ENCODE measurements at regions not wholly inside any gene's neighbourhood (a gene's known extent, or its start where the extent isn't known, plus 50 kb on each side); places are given as distances from the start of the nearest gene placed in this dataset.

- Histone ChIP-seq H3K4me3 (ENCODE audit: low read depth in 1 of 2, low read length in 1 of 2) (no peak overlapping the region), H3K27ac (no peak overlapping the region), H3K27me3 (no peaks in the 10 kb centered on the region), H3K9me3 (no peaks in the 10 kb centered on the region), H3K36me3 (no peaks in the 10 kb centered on the region), H3K4me1 (ENCODE audit: control insufficient read depth in 1 of 2, insufficient read depth in 1 of 2, low read depth in 1 of 2, low read length in 1 of 2) (no peaks in the 10 kb centered on the region)
- TF ChIP-seq CTCF (IDR thresholded peaks at IDR 0.05): no peak
Observed at GRCh38 chr15:46061002-46061401, 426.2 kb downstream of the SQOR start.

GRCh38 chr15:46077220-46077619 is 442.4 kb downstream of the SQOR start:
- H3K36me3 ChIP-seq: no peaks in the 10 kb centered on the region
- TF ChIP-seq CTCF (IDR thresholded peaks at IDR 0.05): no peak
- H3K4me1 ChIP-seq (ENCODE audit: control insufficient read depth in 1 of 2, insufficient read depth in 1 of 2, low read depth in 1 of 2, low read length in 1 of 2): no peaks in the 10 kb centered on the region
- H3K4me3 ChIP-seq (ENCODE audit: low read depth in 1 of 2, low read length in 1 of 2): no peak overlapping the region
- no peak overlapping the region for H3K27ac ChIP-seq
- no peaks in the 10 kb centered on the region for H3K9me3 ChIP-seq
- no peaks in the 10 kb centered on the region for H3K27me3 ChIP-seq

GRCh38 chr15:46079046-46079445 is 444.2 kb downstream of the SQOR start:
- no peaks in the 10 kb centered on the region for H3K27me3 ChIP-seq
- no peaks in the 10 kb centered on the region for H3K36me3 ChIP-seq
- no peaks in the 10 kb centered on the region for H3K9me3 ChIP-seq
- no peak overlapping the region for H3K4me3 ChIP-seq (ENCODE audit: low read depth in 1 of 2, low read length in 1 of 2)
- H3K4me1 ChIP-seq (ENCODE audit: control insufficient read depth in 1 of 2, insufficient read depth in 1 of 2, low read depth in 1 of 2, low read length in 1 of 2): no peaks in the 10 kb centered on the region
- no peak for TF ChIP-seq CTCF (IDR thresholded peaks at IDR 0.05)
- no peak overlapping the region for H3K27ac ChIP-seq

- Histone ChIP-seq H3K36me3 (no peaks in the 10 kb centered on the region), H3K9me3 (no peaks in the 10 kb centered on the region), H3K4me3 (ENCODE audit: low read depth in 1 of 2, low read length in 1 of 2) (no peak overlapping the region), H3K4me1 (ENCODE audit: control insufficient read depth in 1 of 2, insufficient read depth in 1 of 2, low read depth in 1 of 2, low read length in 1 of 2) (no peaks in the 10 kb centered on the region), H3K27me3 (no peaks in the 10 kb centered on the region), H3K27ac (no peak overlapping the region)
- TF ChIP-seq CTCF (IDR thresholded peaks at IDR 0.05): no peak
Observed at GRCh38 chr15:46080016-46080415, 445.2 kb downstream of the SQOR start.

- no peak for TF ChIP-seq CTCF (IDR thresholded peaks at IDR 0.05)
- H3K27ac ChIP-seq: no peak overlapping the region
- no peaks in the 10 kb centered on the region for H3K27me3 ChIP-seq
- no peaks in the 10 kb centered on the region for H3K9me3 ChIP-seq
- no peak overlapping the region for H3K4me3 ChIP-seq (ENCODE audit: low read depth in 1 of 2, low read length in 1 of 2)
- no peaks in the 10 kb centered on the region for H3K36me3 ChIP-seq
- no peaks in the 10 kb centered on the region for H3K4me1 ChIP-seq (ENCODE audit: control insufficient read depth in 1 of 2, insufficient read depth in 1 of 2, low read depth in 1 of 2, low read length in 1 of 2)
Observed at GRCh38 chr15:46088486-46089445, 453.9 kb downstream of the SQOR start.

All from neutrophil (primary cell).